Uterus (tissue), 2 donors: ENCODE measurements at regions not wholly inside any gene's neighbourhood (a gene's known extent, or its start where the extent isn't known, plus 50 kb on each side); places are given as distances from the start of the nearest gene placed in this dataset.

Source experiments
- POLR2A ChIP-seq, 2 donors: fragments of 450-650 bp; IDR thresholded peaks; one replicate each; pipeline ENCODE4 v1.6.1; 2016; ENCODE audit warnings: antibody characterized with exemption in 2 of 2, mild to moderate bottlenecking in 1 of 2, moderate library complexity in 1 of 2
- TF ChIP-seq, protein P1 (sequence below), 4 experiments: fragments of 200-600 bp in 2 of 4; fragments of 450-650 bp in 2 of 4; sonication (generic) in 2 of 4; IDR thresholded peaks; one replicate each; pipeline ENCODE4 v1.5.1; 2016 to 2019; ENCODE audit warnings: antibody characterized with exemption in 4 of 4, mild to moderate bottlenecking in 2 of 4, moderate library complexity in 1 of 4

DNA sequence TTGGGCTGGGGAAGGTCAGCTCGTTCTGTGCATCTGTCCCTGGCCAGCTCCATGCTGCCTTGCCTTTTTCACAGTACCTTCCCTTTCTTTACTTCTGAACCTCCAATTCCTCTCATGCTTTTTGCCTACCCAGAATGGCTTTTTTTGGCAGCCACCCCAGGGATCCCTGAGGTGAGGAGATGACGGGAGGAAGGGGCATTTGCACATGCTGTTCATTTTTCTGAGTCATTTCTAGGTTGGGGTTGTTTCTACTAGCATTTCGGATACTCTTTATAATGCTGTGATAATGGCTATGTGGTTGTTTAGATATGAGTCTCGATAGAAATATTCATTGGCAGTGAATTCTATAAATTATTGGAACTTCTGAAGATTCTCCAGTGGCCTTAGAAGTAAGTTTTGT lies 415.1 kb upstream of the FZD8 start:
- TF ChIP-seq, protein P1, sequence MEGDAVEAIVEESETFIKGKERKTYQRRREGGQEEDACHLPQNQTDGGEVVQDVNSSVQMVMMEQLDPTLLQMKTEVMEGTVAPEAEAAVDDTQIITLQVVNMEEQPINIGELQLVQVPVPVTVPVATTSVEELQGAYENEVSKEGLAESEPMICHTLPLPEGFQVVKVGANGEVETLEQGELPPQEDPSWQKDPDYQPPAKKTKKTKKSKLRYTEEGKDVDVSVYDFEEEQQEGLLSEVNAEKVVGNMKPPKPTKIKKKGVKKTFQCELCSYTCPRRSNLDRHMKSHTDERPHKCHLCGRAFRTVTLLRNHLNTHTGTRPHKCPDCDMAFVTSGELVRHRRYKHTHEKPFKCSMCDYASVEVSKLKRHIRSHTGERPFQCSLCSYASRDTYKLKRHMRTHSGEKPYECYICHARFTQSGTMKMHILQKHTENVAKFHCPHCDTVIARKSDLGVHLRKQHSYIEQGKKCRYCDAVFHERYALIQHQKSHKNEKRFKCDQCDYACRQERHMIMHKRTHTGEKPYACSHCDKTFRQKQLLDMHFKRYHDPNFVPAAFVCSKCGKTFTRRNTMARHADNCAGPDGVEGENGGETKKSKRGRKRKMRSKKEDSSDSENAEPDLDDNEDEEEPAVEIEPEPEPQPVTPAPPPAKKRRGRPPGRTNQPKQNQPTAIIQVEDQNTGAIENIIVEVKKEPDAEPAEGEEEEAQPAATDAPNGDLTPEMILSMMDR (IDR thresholded peaks at IDR 0.05): no peak
- TF ChIP-seq POLR2A (IDR thresholded peaks at IDR 0.05): no peak
